ENCODE measurements at regions not wholly inside any gene's neighbourhood (a gene's known extent, or its start where the extent isn't known, plus 50 kb on each side); places are given as distances from the start of the nearest gene placed in this dataset.

GRCh38 chr11:87866951-87867350 is 308.3 kb downstream of the RAB38 start:
- DNase-seq: no peak
- WGBS (ENCODE audit: insufficient coverage): no CpG with 5 or more reads among the region's 1 CpG
- Histone ChIP-seq H3K4me3 (ENCODE audit: control insufficient read depth in 1 of 7, extremely low read depth in 1 of 7, insufficient read depth in 4 of 7, low read depth in 2 of 7, low read length in 6 of 7) (no peak overlapping the region), H3K36me3 (ENCODE audit: control insufficient read depth in 4 of 4, insufficient read depth in 4 of 4, low read length in 3 of 4) (no peaks in the 10 kb centered on the region), H3K9me3 (ENCODE audit: control extremely low read depth in 1 of 5, control insufficient read depth in 4 of 5, insufficient read depth in 2 of 5, low read depth in 1 of 5, low read length in 4 of 5) (no peaks in the 10 kb centered on the region), H3K4me1 (ENCODE audit: control extremely low read depth in 1 of 4, control insufficient read depth in 4 of 4, insufficient read depth in 4 of 4, low read length in 3 of 4) (no peaks in the 10 kb centered on the region), H3K27ac (ENCODE audit: insufficient read depth in 1 of 2, low read depth in 1 of 2, low read length in 2 of 2, poor library complexity in 1 of 2, severe bottlenecking in 2 of 2) (no peak overlapping the region), H3K27me3 (replicated peaks in 2 of 5; ENCODE audit: control insufficient read depth in 4 of 5, insufficient read depth in 5 of 5, low read length in 4 of 5) (no peaks in the 10 kb centered on the region)
- ChIA-PET CTCF (interaction anchor here (1.0 to 1.7 kb wide), 2 partner anchors 9 to 677 kb away, joined by 3 to 4 read pairs; no protein-coding TSS in a partner anchor), POLR2A (no interaction called here)

- no peak for DNase-seq
- H3K4me1 ChIP-seq (ENCODE audit: control extremely low read depth in 1 of 4, control insufficient read depth in 4 of 4, insufficient read depth in 4 of 4, low read length in 3 of 4): no peaks in the 10 kb centered on the region
- H3K36me3 ChIP-seq (ENCODE audit: control insufficient read depth in 4 of 4, insufficient read depth in 4 of 4, low read length in 3 of 4): no peaks in the 10 kb centered on the region
- H3K27me3 ChIP-seq (replicated peaks in 2 of 5; ENCODE audit: control insufficient read depth in 4 of 5, insufficient read depth in 5 of 5, low read length in 4 of 5): no peaks in the 10 kb centered on the region
- no peak overlapping the region for H3K27ac ChIP-seq (ENCODE audit: insufficient read depth in 1 of 2, low read depth in 1 of 2, low read length in 2 of 2, poor library complexity in 1 of 2, severe bottlenecking in 2 of 2)
- ChIA-PET POLR2A (no interaction called here), CTCF (interaction anchor here (1.0 kb wide), 1 partner anchor 138 kb away, joined by 3 read pairs; no protein-coding TSS in a partner anchor)
- no peaks in the 10 kb centered on the region for H3K9me3 ChIP-seq (ENCODE audit: control extremely low read depth in 1 of 5, control insufficient read depth in 4 of 5, insufficient read depth in 2 of 5, low read depth in 1 of 5, low read length in 4 of 5)
- WGBS (ENCODE audit: insufficient coverage): 91% methylated on average over 4 of the region's 4 CpGs
- H3K4me3 ChIP-seq (ENCODE audit: control insufficient read depth in 1 of 7, extremely low read depth in 1 of 7, insufficient read depth in 4 of 7, low read depth in 2 of 7, low read length in 6 of 7): no peak overlapping the region
Observed at GRCh38 chr11:87861030-87861429, 314.2 kb downstream of the RAB38 start.

GRCh38 chr11:87859636-87860035 is 315.6 kb downstream of the RAB38 start:
- Histone ChIP-seq H3K4me3 (ENCODE audit: control insufficient read depth in 1 of 7, extremely low read depth in 1 of 7, insufficient read depth in 4 of 7, low read depth in 2 of 7, low read length in 6 of 7) (no peak overlapping the region), H3K4me1 (ENCODE audit: control extremely low read depth in 1 of 4, control insufficient read depth in 4 of 4, insufficient read depth in 4 of 4, low read length in 3 of 4) (no peaks in the 10 kb centered on the region), H3K27ac (ENCODE audit: insufficient read depth in 1 of 2, low read depth in 1 of 2, low read length in 2 of 2, poor library complexity in 1 of 2, severe bottlenecking in 2 of 2) (no peak overlapping the region), H3K36me3 (ENCODE audit: control insufficient read depth in 4 of 4, insufficient read depth in 4 of 4, low read length in 3 of 4) (no peaks in the 10 kb centered on the region), H3K27me3 (replicated peaks in 2 of 5; ENCODE audit: control insufficient read depth in 4 of 5, insufficient read depth in 5 of 5, low read length in 4 of 5) (no peaks in the 10 kb centered on the region), H3K9me3 (ENCODE audit: control extremely low read depth in 1 of 5, control insufficient read depth in 4 of 5, insufficient read depth in 2 of 5, low read depth in 1 of 5, low read length in 4 of 5) (no peaks in the 10 kb centered on the region)
- ChIA-PET POLR2A (no interaction called here), CTCF (no interaction called here)
- no CpG with 5 or more reads among the region's 1 CpG for WGBS (ENCODE audit: insufficient coverage)
- no peak for DNase-seq

- H3K4me1 ChIP-seq (ENCODE audit: control extremely low read depth in 1 of 4, control insufficient read depth in 4 of 4, insufficient read depth in 4 of 4, low read length in 3 of 4): no peaks in the 10 kb centered on the region
- H3K36me3 ChIP-seq (ENCODE audit: control insufficient read depth in 4 of 4, insufficient read depth in 4 of 4, low read length in 3 of 4): no peaks in the 10 kb centered on the region
- no peak overlapping the region for H3K4me3 ChIP-seq (ENCODE audit: control insufficient read depth in 1 of 7, extremely low read depth in 1 of 7, insufficient read depth in 4 of 7, low read depth in 2 of 7, low read length in 6 of 7)
- POLR2A ChIA-PET: no interaction called here
- H3K27me3 ChIP-seq (replicated peaks in 2 of 5; ENCODE audit: control insufficient read depth in 4 of 5, insufficient read depth in 5 of 5, low read length in 4 of 5): no peaks in the 10 kb centered on the region
- 100% methylated on average over 1 of the region's 1 CpG for WGBS (ENCODE audit: insufficient coverage)
- CTCF ChIA-PET: no interaction called here
- no peaks in the 10 kb centered on the region for H3K9me3 ChIP-seq (ENCODE audit: control extremely low read depth in 1 of 5, control insufficient read depth in 4 of 5, insufficient read depth in 2 of 5, low read depth in 1 of 5, low read length in 4 of 5)
- H3K27ac ChIP-seq (ENCODE audit: insufficient read depth in 1 of 2, low read depth in 1 of 2, low read length in 2 of 2, poor library complexity in 1 of 2, severe bottlenecking in 2 of 2): no peak overlapping the region
- no peak for DNase-seq
Observed at GRCh38 chr11:87851827-87852226, 323.4 kb downstream of the RAB38 start.

GRCh38 chr11:87851234-87851633 is 324.0 kb downstream of the RAB38 start:
- Histone ChIP-seq H3K4me1 (ENCODE audit: control extremely low read depth in 1 of 4, control insufficient read depth in 4 of 4, insufficient read depth in 4 of 4, low read length in 3 of 4) (no peaks in the 10 kb centered on the region), H3K27ac (ENCODE audit: insufficient read depth in 1 of 2, low read depth in 1 of 2, low read length in 2 of 2, poor library complexity in 1 of 2, severe bottlenecking in 2 of 2) (no peak overlapping the region), H3K27me3 (replicated peaks in 2 of 5; ENCODE audit: control insufficient read depth in 4 of 5, insufficient read depth in 5 of 5, low read length in 4 of 5) (no peaks in the 10 kb centered on the region), H3K4me3 (ENCODE audit: control insufficient read depth in 1 of 7, extremely low read depth in 1 of 7, insufficient read depth in 4 of 7, low read depth in 2 of 7, low read length in 6 of 7) (no peak overlapping the region), H3K9me3 (ENCODE audit: control extremely low read depth in 1 of 5, control insufficient read depth in 4 of 5, insufficient read depth in 2 of 5, low read depth in 1 of 5, low read length in 4 of 5) (no peaks in the 10 kb centered on the region), H3K36me3 (ENCODE audit: control insufficient read depth in 4 of 4, insufficient read depth in 4 of 4, low read length in 3 of 4) (no peaks in the 10 kb centered on the region)
- POLR2A ChIA-PET: no interaction called here
- CTCF ChIA-PET: no interaction called here
- no peak for DNase-seq
- WGBS (ENCODE audit: insufficient coverage): no CpG with 5 or more reads among the region's 2 CpGs

- Histone ChIP-seq H3K27ac (ENCODE audit: insufficient read depth in 1 of 2, low read depth in 1 of 2, low read length in 2 of 2, poor library complexity in 1 of 2, severe bottlenecking in 2 of 2) (no peak overlapping the region), H3K4me3 (ENCODE audit: control insufficient read depth in 1 of 7, extremely low read depth in 1 of 7, insufficient read depth in 4 of 7, low read depth in 2 of 7, low read length in 6 of 7) (no peak overlapping the region), H3K27me3 (replicated peaks in 2 of 5; ENCODE audit: control insufficient read depth in 4 of 5, insufficient read depth in 5 of 5, low read length in 4 of 5) (no peaks in the 10 kb centered on the region), H3K36me3 (ENCODE audit: control insufficient read depth in 4 of 4, insufficient read depth in 4 of 4, low read length in 3 of 4) (no peaks in the 10 kb centered on the region), H3K4me1 (ENCODE audit: control extremely low read depth in 1 of 4, control insufficient read depth in 4 of 4, insufficient read depth in 4 of 4, low read length in 3 of 4) (no peaks in the 10 kb centered on the region), H3K9me3 (ENCODE audit: control extremely low read depth in 1 of 5, control insufficient read depth in 4 of 5, insufficient read depth in 2 of 5, low read depth in 1 of 5, low read length in 4 of 5) (no peaks in the 10 kb centered on the region)
- POLR2A ChIA-PET: no interaction called here
- no peak for DNase-seq
- 100% methylated on average over 2 of the region's 2 CpGs for WGBS (ENCODE audit: insufficient coverage)
- CTCF ChIA-PET: no interaction called here
Observed at GRCh38 chr11:87849216-87849615, 326.0 kb downstream of the RAB38 start.

GRCh38 chr11:87840786-87841185 is 334.5 kb downstream of the RAB38 start:
- DNase-seq: no peak
- no peaks in the 10 kb centered on the region for H3K36me3 ChIP-seq (ENCODE audit: control insufficient read depth in 4 of 4, insufficient read depth in 4 of 4, low read length in 3 of 4)
- H3K27ac ChIP-seq (ENCODE audit: insufficient read depth in 1 of 2, low read depth in 1 of 2, low read length in 2 of 2, poor library complexity in 1 of 2, severe bottlenecking in 2 of 2): no peak overlapping the region
- peaks cover 0 to 4% (median 0%) of the 10 kb centered on the region in 5 experiments for H3K9me3 ChIP-seq (ENCODE audit: control extremely low read depth in 1 of 5, control insufficient read depth in 4 of 5, insufficient read depth in 2 of 5, low read depth in 1 of 5, low read length in 4 of 5)
- no peak overlapping the region for H3K4me3 ChIP-seq (ENCODE audit: control insufficient read depth in 1 of 7, extremely low read depth in 1 of 7, insufficient read depth in 4 of 7, low read depth in 2 of 7, low read length in 6 of 7)
- ChIA-PET CTCF (interaction anchor here (1.3 kb wide), 1 partner anchor 17 kb away, joined by 3 read pairs; no protein-coding TSS in a partner anchor), POLR2A (no interaction called here)
- no peaks in the 10 kb centered on the region for H3K4me1 ChIP-seq (ENCODE audit: control extremely low read depth in 1 of 4, control insufficient read depth in 4 of 4, insufficient read depth in 4 of 4, low read length in 3 of 4)
- no peaks in the 10 kb centered on the region for H3K27me3 ChIP-seq (replicated peaks in 2 of 5; ENCODE audit: control insufficient read depth in 4 of 5, insufficient read depth in 5 of 5, low read length in 4 of 5)
- WGBS (ENCODE audit: insufficient coverage): no CpG with 5 or more reads among the region's 1 CpG

Data from common myeloid progenitor, CD34-positive (primary cell).